ENCODE measurements at regions not wholly inside any gene's neighbourhood (a gene's known extent, or its start where the extent isn't known, plus 50 kb on each side); places are given as distances from the start of the nearest gene placed in this dataset.

DNA sequence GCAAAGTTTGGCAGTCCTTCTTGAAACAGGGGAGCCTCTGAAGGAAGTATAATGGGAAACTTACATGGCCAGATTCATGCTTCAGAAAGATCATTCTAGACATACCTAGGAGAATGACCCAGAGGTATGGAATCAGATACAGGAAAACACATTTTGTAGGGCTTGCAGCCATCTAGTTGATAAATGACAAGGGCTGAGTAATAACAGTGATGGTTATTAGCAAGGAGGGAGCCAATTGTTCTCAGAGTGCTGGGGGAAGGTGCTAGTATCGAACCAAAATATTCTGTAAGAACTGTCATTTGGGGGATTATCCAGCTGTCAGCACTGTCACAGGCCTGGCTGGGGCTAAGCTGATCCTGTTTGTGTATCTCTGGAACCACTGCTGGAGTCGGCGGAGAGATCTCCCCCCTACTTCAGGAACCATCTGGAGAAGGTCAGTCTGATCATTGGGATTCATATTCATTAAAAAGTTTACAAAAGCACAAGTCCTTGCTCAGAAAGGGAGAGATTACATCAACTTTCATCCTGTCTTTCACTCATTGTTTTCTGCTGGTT lies 113.8 kb upstream of the THSD7B start (continued):
- TF ChIP-seq, protein P1, sequence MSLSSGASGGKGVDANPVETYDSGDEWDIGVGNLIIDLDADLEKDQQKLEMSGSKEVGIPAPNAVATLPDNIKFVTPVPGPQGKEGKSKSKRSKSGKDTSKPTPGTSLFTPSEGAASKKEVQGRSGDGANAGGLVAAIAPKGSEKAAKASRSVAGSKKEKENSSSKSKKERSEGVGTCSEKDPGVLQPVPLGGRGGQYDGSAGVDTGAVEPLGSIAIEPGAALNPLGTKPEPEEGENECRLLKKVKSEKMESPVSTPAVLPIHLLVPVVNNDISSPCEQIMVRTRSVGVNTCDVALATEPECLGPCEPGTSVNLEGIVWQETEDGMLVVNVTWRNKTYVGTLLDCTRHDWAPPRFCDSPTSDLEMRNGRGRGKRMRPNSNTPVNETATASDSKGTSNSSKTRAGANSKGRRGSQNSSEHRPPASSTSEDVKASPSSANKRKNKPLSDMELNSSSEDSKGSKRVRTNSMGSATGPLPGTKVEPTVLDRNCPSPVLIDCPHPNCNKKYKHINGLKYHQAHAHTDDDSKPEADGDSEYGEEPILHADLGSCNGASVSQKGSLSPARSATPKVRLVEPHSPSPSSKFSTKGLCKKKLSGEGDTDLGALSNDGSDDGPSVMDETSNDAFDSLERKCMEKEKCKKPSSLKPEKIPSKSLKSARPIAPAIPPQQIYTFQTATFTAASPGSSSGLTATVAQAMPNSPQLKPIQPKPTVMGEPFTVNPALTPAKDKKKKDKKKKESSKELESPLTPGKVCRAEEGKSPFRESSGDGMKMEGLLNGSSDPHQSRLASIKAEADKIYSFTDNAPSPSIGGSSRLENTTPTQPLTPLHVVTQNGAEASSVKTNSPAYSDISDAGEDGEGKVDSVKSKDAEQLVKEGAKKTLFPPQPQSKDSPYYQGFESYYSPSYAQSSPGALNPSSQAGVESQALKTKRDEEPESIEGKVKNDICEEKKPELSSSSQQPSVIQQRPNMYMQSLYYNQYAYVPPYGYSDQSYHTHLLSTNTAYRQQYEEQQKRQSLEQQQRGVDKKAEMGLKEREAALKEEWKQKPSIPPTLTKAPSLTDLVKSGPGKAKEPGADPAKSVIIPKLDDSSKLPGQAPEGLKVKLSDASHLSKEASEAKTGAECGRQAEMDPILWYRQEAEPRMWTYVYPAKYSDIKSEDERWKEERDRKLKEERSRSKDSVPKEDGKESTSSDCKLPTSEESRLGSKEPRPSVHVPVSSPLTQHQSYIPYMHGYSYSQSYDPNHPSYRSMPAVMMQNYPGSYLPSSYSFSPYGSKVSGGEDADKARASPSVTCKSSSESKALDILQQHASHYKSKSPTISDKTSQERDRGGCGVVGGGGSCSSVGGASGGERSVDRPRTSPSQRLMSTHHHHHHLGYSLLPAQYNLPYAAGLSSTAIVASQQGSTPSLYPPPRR (CRISPR knock-in tag; IDR thresholded peaks at IDR 0.05; ENCODE audit: borderline replicate concordance) = no peak
- TF ChIP-seq SAP30 (IDR thresholded peaks at IDR 0.05; ENCODE audit: borderline replicate concordance, insufficient read depth, low read depth, low read length, poor library complexity, severe bottlenecking) = no peak
- no peak for TF ChIP-seq ZBTB26 (CRISPR knock-in tag; IDR thresholded peaks at IDR 0.05)
- no peak for TF ChIP-seq MED1 (CRISPR knock-in tag; IDR thresholded peaks at IDR 0.05; ENCODE audit: borderline replicate concordance)
- no peak for TF ChIP-seq ARNT (IDR thresholded peaks at IDR 0.05)
